ENCODE measurements at regions not wholly inside any gene's neighbourhood (a gene's known extent, or its start where the extent isn't known, plus 50 kb on each side); places are given as distances from the start of the nearest gene placed in this dataset.

GRCh38 chr5:129367883-129368282 is 92.2 kb upstream of the ADAMTS19 start:
- ChIA-PET CTCF (ENCODE audit: unreplicated experiment) (no interaction called here), POLR2A (interaction anchor here (0.5 kb wide), 1 partner anchor 826 kb away, joined by 6 read pairs; no protein-coding TSS in a partner anchor)
- Histone ChIP-seq H3K9me2 (ENCODE audit: insufficient read depth, low read length) (no peaks in the 10 kb centered on the region), H3K27ac (ENCODE audit: low read depth, low read length, poor library complexity, severe bottlenecking) (no peak overlapping the region), H2AFZ (ENCODE audit: low read length) (no peak overlapping the region), H3K36me3 (ENCODE audit: insufficient read depth, low read length) (no peaks in the 10 kb centered on the region), H3K79me2 (ENCODE audit: insufficient read depth, low read depth, low read length) (no peaks in the 10 kb centered on the region), H3K4me2 (ENCODE audit: low read length) (no peak overlapping the region), H3K4me3 (ENCODE audit: low read depth, low read length, poor library complexity, severe bottlenecking) (no peak overlapping the region), H3K4me1 (ENCODE audit: insufficient read depth, low read length, poor library complexity, severe bottlenecking) (no peaks in the 10 kb centered on the region), H4K20me1 (ENCODE audit: insufficient read depth, low read length) (no peaks in the 10 kb centered on the region), H3K9me3 (ENCODE audit: low read length) (no peaks in the 10 kb centered on the region)
- no peak for DNase-seq (ENCODE audit: low spot score)
- BruUV-seq (replicated peaks): no TSS peak
- TF ChIP-seq CTCF (conservative IDR thresholded peaks at IDR 0.05; ENCODE audit: low read length) (no peak), EZH2phosphoT487 (IDR thresholded peaks at IDR 0.05; ENCODE audit: borderline replicate concordance, low read depth, low read length) (no peak)
- intact Hi-C loops (cut with micrococcal nuclease; ENCODE audit: unreplicated experiment): no loop called here

GRCh38 chr5:129372025-129372424 is 88.1 kb upstream of the ADAMTS19 start:
- H3K4me2 ChIP-seq (ENCODE audit: low read length): no peak overlapping the region
- BruUV-seq (replicated peaks): no TSS peak
- H3K4me1 ChIP-seq (ENCODE audit: insufficient read depth, low read length, poor library complexity, severe bottlenecking): no peaks in the 10 kb centered on the region
- H3K36me3 ChIP-seq (ENCODE audit: insufficient read depth, low read length): no peaks in the 10 kb centered on the region
- no peaks in the 10 kb centered on the region for H3K9me2 ChIP-seq (ENCODE audit: insufficient read depth, low read length)
- no peaks in the 10 kb centered on the region for H3K9me3 ChIP-seq (ENCODE audit: low read length)
- H2AFZ ChIP-seq (ENCODE audit: low read length): no peak overlapping the region
- H4K20me1 ChIP-seq (ENCODE audit: insufficient read depth, low read length): no peaks in the 10 kb centered on the region
- intact Hi-C loops (cut with micrococcal nuclease; ENCODE audit: unreplicated experiment): no loop called here
- ChIA-PET POLR2A (interaction anchor here (0.6 kb wide), 2 partner anchors 106 to 1018 kb away, joined by 3 read pairs; no protein-coding TSS in a partner anchor), CTCF (ENCODE audit: unreplicated experiment) (no interaction called here)
- DNase-seq (ENCODE audit: low spot score): no peak
- H3K27ac ChIP-seq (ENCODE audit: low read depth, low read length, poor library complexity, severe bottlenecking): no peak overlapping the region
- no peak overlapping the region for H3K4me3 ChIP-seq (ENCODE audit: low read depth, low read length, poor library complexity, severe bottlenecking)
- no peak for TF ChIP-seq EZH2phosphoT487 (IDR thresholded peaks at IDR 0.05; ENCODE audit: borderline replicate concordance, low read depth, low read length)
- TF ChIP-seq CTCF (conservative IDR thresholded peaks at IDR 0.05; ENCODE audit: low read length): no peak
- no peaks in the 10 kb centered on the region for H3K79me2 ChIP-seq (ENCODE audit: insufficient read depth, low read depth, low read length)

GRCh38 chr5:129377504-129377903 is 82.6 kb upstream of the ADAMTS19 start:
- Histone ChIP-seq H3K27ac (ENCODE audit: low read depth, low read length, poor library complexity, severe bottlenecking) (no peak overlapping the region), H3K4me2 (ENCODE audit: low read length) (no peak overlapping the region), H3K9me2 (ENCODE audit: insufficient read depth, low read length) (no peaks in the 10 kb centered on the region), H3K36me3 (ENCODE audit: insufficient read depth, low read length) (no peaks in the 10 kb centered on the region), H2AFZ (ENCODE audit: low read length) (no peak overlapping the region), H3K9me3 (ENCODE audit: low read length) (no peaks in the 10 kb centered on the region), H3K4me3 (ENCODE audit: low read depth, low read length, poor library complexity, severe bottlenecking) (no peak overlapping the region), H3K79me2 (ENCODE audit: insufficient read depth, low read depth, low read length) (no peaks in the 10 kb centered on the region), H4K20me1 (ENCODE audit: insufficient read depth, low read length) (no peaks in the 10 kb centered on the region), H3K4me1 (ENCODE audit: insufficient read depth, low read length, poor library complexity, severe bottlenecking) (no peaks in the 10 kb centered on the region)
- TF ChIP-seq EZH2phosphoT487 (IDR thresholded peaks at IDR 0.05; ENCODE audit: borderline replicate concordance, low read depth, low read length) (no peak), CTCF (conservative IDR thresholded peaks at IDR 0.05; ENCODE audit: low read length) (no peak)
- POLR2A ChIA-PET: no interaction called here
- BruUV-seq (replicated peaks): no TSS peak
- intact Hi-C loops (cut with micrococcal nuclease; ENCODE audit: unreplicated experiment): no loop called here
- CTCF ChIA-PET (ENCODE audit: unreplicated experiment): no interaction called here
- peak; percentile 4 for DNase-seq (ENCODE audit: low spot score)

Measured in OCI-LY7 (cell line).